ENCODE measurements at regions not wholly inside any gene's neighbourhood (a gene's known extent, or its start where the extent isn't known, plus 50 kb on each side); places are given as distances from the start of the nearest gene placed in this dataset.

- Mint-ChIP-seq H3K36me3 (ENCODE audit: low read depth) (no peaks in the 10 kb centered on the region), H3K27me3 (ENCODE audit: low read depth) (no peaks in the 10 kb centered on the region), H3K4me1 (ENCODE audit: low read depth) (no peaks in the 10 kb centered on the region), H3K27ac (no peak overlapping the region), H3K4me3 (no peak overlapping the region), H3K9me3 (no peaks in the 10 kb centered on the region)
Measured at GRCh38 chr13:74299721-74300120, 165.5 kb upstream of the KLF12 start.

GRCh38 chr13:74298923-74299322 lies 164.7 kb upstream of the KLF12 start:
- Mint-ChIP-seq H3K36me3 (ENCODE audit: low read depth) (no peaks in the 10 kb centered on the region), H3K27ac (no peak overlapping the region), H3K4me1 (ENCODE audit: low read depth) (no peaks in the 10 kb centered on the region), H3K4me3 (no peak overlapping the region), H3K9me3 (no peaks in the 10 kb centered on the region), H3K27me3 (ENCODE audit: low read depth) (no peaks in the 10 kb centered on the region)

GRCh38 chr13:74289861-74290773 lies 155.9 kb upstream of the KLF12 start:
- Mint-ChIP-seq H3K4me3 (no peak overlapping the region), H3K4me1 (ENCODE audit: low read depth) (peaks cover 27% of the 10 kb centered on the region), H3K27ac (no peak overlapping the region), H3K27me3 (ENCODE audit: low read depth) (peaks cover 4% of the 10 kb centered on the region), H3K36me3 (ENCODE audit: low read depth) (no peaks in the 10 kb centered on the region), H3K9me3 (no peaks in the 10 kb centered on the region)

GRCh38 chr13:74289107-74289506 lies 154.9 kb upstream of the KLF12 start:
- peaks cover 27% of the 10 kb centered on the region for H3K4me1 Mint-ChIP-seq (ENCODE audit: low read depth)
- H3K36me3 Mint-ChIP-seq (ENCODE audit: low read depth), result no peaks in the 10 kb centered on the region
- no peak overlapping the region for H3K4me3 Mint-ChIP-seq
- H3K27me3 Mint-ChIP-seq (ENCODE audit: low read depth), result peaks cover 4% of the 10 kb centered on the region
- H3K9me3 Mint-ChIP-seq, result no peaks in the 10 kb centered on the region
- no peak overlapping the region for H3K27ac Mint-ChIP-seq

GRCh38 chr13:74288361-74288911 lies 154.2 kb upstream of the KLF12 start:
- Mint-ChIP-seq H3K4me3 (peak overlapping the region; percentile 66), H3K27ac (peak overlapping the region; percentile 72), H3K9me3 (no peaks in the 10 kb centered on the region), H3K36me3 (ENCODE audit: low read depth) (no peaks in the 10 kb centered on the region), H3K4me1 (ENCODE audit: low read depth) (peaks cover 27% of the 10 kb centered on the region), H3K27me3 (ENCODE audit: low read depth) (peaks cover 4% of the 10 kb centered on the region)

- Mint-ChIP-seq H3K36me3 (ENCODE audit: low read depth) (no peaks in the 10 kb centered on the region), H3K4me3 (peak overlapping the region; percentile 66), H3K4me1 (ENCODE audit: low read depth) (peaks cover 27% of the 10 kb centered on the region), H3K9me3 (no peaks in the 10 kb centered on the region), H3K27ac (peak overlapping the region; percentile 72), H3K27me3 (ENCODE audit: low read depth) (peaks cover 4% of the 10 kb centered on the region)
Measured at GRCh38 chr13:74287724-74288169, 153.5 kb upstream of the KLF12 start.

- Mint-ChIP-seq H3K9me3 (no peaks in the 10 kb centered on the region), H3K4me1 (ENCODE audit: low read depth) (peaks cover 5% of the 10 kb centered on the region), H3K36me3 (ENCODE audit: low read depth) (no peaks in the 10 kb centered on the region), H3K27ac (no peak overlapping the region), H3K4me3 (no peak overlapping the region), H3K27me3 (ENCODE audit: low read depth) (peaks cover 10% of the 10 kb centered on the region)
Measured at GRCh38 chr13:74280795-74281490, 146.7 kb upstream of the KLF12 start.

GRCh38 chr13:74280093-74280794 lies 146.0 kb upstream of the KLF12 start:
- H3K4me3 Mint-ChIP-seq, result no peak overlapping the region
- H3K9me3 Mint-ChIP-seq, result no peaks in the 10 kb centered on the region
- no peak overlapping the region for H3K27ac Mint-ChIP-seq
- peaks cover 5% of the 10 kb centered on the region for H3K4me1 Mint-ChIP-seq (ENCODE audit: low read depth)
- peaks cover 9% of the 10 kb centered on the region for H3K27me3 Mint-ChIP-seq (ENCODE audit: low read depth)
- no peaks in the 10 kb centered on the region for H3K36me3 Mint-ChIP-seq (ENCODE audit: low read depth)

- H3K9me3 Mint-ChIP-seq, result no peaks in the 10 kb centered on the region
Measured at GRCh38 chr13:74278901-74279300, 144.7 kb upstream of the KLF12 start.

GRCh38 chr13:74274916-74275315 lies 140.7 kb upstream of the KLF12 start:
- Mint-ChIP-seq H3K27ac (no peak overlapping the region), H3K4me3 (no peak overlapping the region), H3K27me3 (ENCODE audit: low read depth) (peaks cover 4% of the 10 kb centered on the region), H3K36me3 (ENCODE audit: low read depth) (no peaks in the 10 kb centered on the region), H3K9me3 (peaks cover 3% of the 10 kb centered on the region), H3K4me1 (ENCODE audit: low read depth) (peaks cover 3% of the 10 kb centered on the region)

More at GRCh38 chr13:74278901-74279300, 144.7 kb upstream of the KLF12 start:
- H3K36me3 Mint-ChIP-seq (ENCODE audit: low read depth), result no peaks in the 10 kb centered on the region
- no peak overlapping the region for H3K4me3 Mint-ChIP-seq
- peaks cover 5% of the 10 kb centered on the region for H3K4me1 Mint-ChIP-seq (ENCODE audit: low read depth)
- H3K27ac Mint-ChIP-seq, result no peak overlapping the region
- H3K27me3 Mint-ChIP-seq (ENCODE audit: low read depth), result peaks cover 13% of the 10 kb centered on the region

- Mint-ChIP-seq H3K27me3 (ENCODE audit: low read depth) (peaks cover 4% of the 10 kb centered on the region), H3K4me3 (no peak overlapping the region), H3K9me3 (peaks cover 3% of the 10 kb centered on the region), H3K27ac (no peak overlapping the region), H3K4me1 (ENCODE audit: low read depth) (peaks cover 3% of the 10 kb centered on the region), H3K36me3 (ENCODE audit: low read depth) (no peaks in the 10 kb centered on the region)
Measured at GRCh38 chr13:74273581-74273980, 139.4 kb upstream of the KLF12 start.

- H3K27me3 Mint-ChIP-seq (ENCODE audit: low read depth), result peaks cover 4% of the 10 kb centered on the region
- H3K9me3 Mint-ChIP-seq, result peaks cover 3% of the 10 kb centered on the region
- peaks cover 3% of the 10 kb centered on the region for H3K4me1 Mint-ChIP-seq (ENCODE audit: low read depth)
- no peak overlapping the region for H3K4me3 Mint-ChIP-seq
- H3K36me3 Mint-ChIP-seq (ENCODE audit: low read depth), result no peaks in the 10 kb centered on the region
- no peak overlapping the region for H3K27ac Mint-ChIP-seq
Measured at GRCh38 chr13:74272826-74273225, 138.6 kb upstream of the KLF12 start.

- Mint-ChIP-seq H3K9me3 (peaks cover 17% of the 10 kb centered on the region), H3K27ac (no peak overlapping the region), H3K27me3 (ENCODE audit: low read depth) (peaks cover 4% of the 10 kb centered on the region), H3K4me3 (no peak overlapping the region), H3K36me3 (ENCODE audit: low read depth) (no peaks in the 10 kb centered on the region), H3K4me1 (ENCODE audit: low read depth) (no peaks in the 10 kb centered on the region)
Measured at GRCh38 chr13:74270018-74270417, 135.8 kb upstream of the KLF12 start.

GRCh38 chr13:74266861-74267260 lies 132.7 kb upstream of the KLF12 start:
- Mint-ChIP-seq H3K27me3 (ENCODE audit: low read depth) (no peaks in the 10 kb centered on the region), H3K36me3 (ENCODE audit: low read depth) (no peaks in the 10 kb centered on the region), H3K27ac (no peak overlapping the region), H3K4me1 (ENCODE audit: low read depth) (no peaks in the 10 kb centered on the region), H3K4me3 (no peak overlapping the region), H3K9me3 (peaks cover 21% of the 10 kb centered on the region)

Measured in T-helper 1 cell treated with Interleukin-12 subunit alpha and Interleukin-12 subunit beta and Interleukin-4 antibody, amounts not matched to agents 30 μg/mL and 1 μg/mL, for 36 hours (primary cell).